Uterus (tissue), 2 donors: ENCODE measurements at regions not wholly inside any gene's neighbourhood (a gene's known extent, or its start where the extent isn't known, plus 50 kb on each side); places are given as distances from the start of the nearest gene placed in this dataset.

Source experiments
- CTCF ChIP-seq, 4 experiments: fragments of 200-600 bp in 2 of 4; fragments of 450-650 bp in 2 of 4; sonication (generic) in 2 of 4; IDR thresholded peaks; one replicate each; pipeline ENCODE4 v1.5.1; 2016 to 2019; ENCODE audit warnings: antibody characterized with exemption in 4 of 4, mild to moderate bottlenecking in 2 of 4, moderate library complexity in 1 of 4
- POLR2A ChIP-seq, 2 donors: fragments of 450-650 bp; IDR thresholded peaks; one replicate each; pipeline ENCODE4 v1.6.1; 2016; ENCODE audit warnings: antibody characterized with exemption in 2 of 2, mild to moderate bottlenecking in 1 of 2, moderate library complexity in 1 of 2

GRCh38 chr1:193566735-193567134 lies 380.3 kb upstream of the B3GALT2 start:
- no peak for TF ChIP-seq CTCF (IDR thresholded peaks at IDR 0.05)
- no peak for TF ChIP-seq POLR2A (IDR thresholded peaks at IDR 0.05)
